ENCODE measurements at regions not wholly inside any gene's neighbourhood (a gene's known extent, or its start where the extent isn't known, plus 50 kb on each side); places are given as distances from the start of the nearest gene placed in this dataset.

- WGBS (ENCODE audit: low lambda C conversion rate, missing lambda C conversion rate) = 58% methylated on average over 7 of the region's 7 CpGs
- DNase-seq (ENCODE audit: low spot score) = peak; percentile 27
Measured at GRCh38 chr12:43277651-43278540, 274.1 kb downstream of the ADAMTS20 start.

GRCh38 chr12:43273467-43273866 is 278.5 kb downstream of the ADAMTS20 start:
- Histone ChIP-seq H3K4me3 (no peak overlapping the region), H3K27ac (no peak overlapping the region), H3K9me2 (replicated peaks; ENCODE audit: insufficient read depth) (no peaks in the 10 kb centered on the region), H3K4me1 (ENCODE audit: insufficient read depth) (peaks cover 20% of the 10 kb centered on the region), H4K20me1 (ENCODE audit: insufficient read depth, poor library complexity, severe bottlenecking) (no peaks in the 10 kb centered on the region), H3K36me3 (replicated peaks; ENCODE audit: insufficient read depth, low read depth) (no peaks in the 10 kb centered on the region), H3K79me2 (no peaks in the 10 kb centered on the region), H3K9me3 (ENCODE audit: low read depth) (no peaks in the 10 kb centered on the region), H3K4me2 (no peak overlapping the region), H2AFZ (no peak overlapping the region), H3K27me3 (no peaks in the 10 kb centered on the region)
- TF ChIP-seq EZH2phosphoT487 (IDR thresholded peaks at IDR 0.05; ENCODE audit: low read depth, severe bottlenecking, unreplicated experiment) (no peak), EZH2 (IDR thresholded peaks at IDR 0.05; ENCODE audit: borderline replicate concordance) (no peak), CTCF (IDR thresholded peaks at IDR 0.05; ENCODE audit: poor library complexity) (no peak)
- 56% methylated on average over 2 of the region's 2 CpGs for WGBS (ENCODE audit: low lambda C conversion rate, missing lambda C conversion rate)
- no peak for DNase-seq (ENCODE audit: low spot score)

More at GRCh38 chr12:43277651-43278540, 274.1 kb downstream of the ADAMTS20 start:
- H3K36me3 ChIP-seq (replicated peaks; ENCODE audit: insufficient read depth, low read depth) = no peaks in the 10 kb centered on the region
- H3K4me1 ChIP-seq (ENCODE audit: insufficient read depth) = peaks cover 14% of the 10 kb centered on the region
- no peaks in the 10 kb centered on the region for H4K20me1 ChIP-seq (ENCODE audit: insufficient read depth, poor library complexity, severe bottlenecking)
- H3K4me2 ChIP-seq = peak overlapping the region; percentile 6
- no peak overlapping the region for H3K4me3 ChIP-seq
- H3K9me2 ChIP-seq (replicated peaks; ENCODE audit: insufficient read depth) = no peaks in the 10 kb centered on the region
- no peaks in the 10 kb centered on the region for H3K27me3 ChIP-seq
- peak overlapping the region; percentile 31 for H3K27ac ChIP-seq
- H2AFZ ChIP-seq = no peak overlapping the region
- TF ChIP-seq CTCF (IDR thresholded peaks at IDR 0.05; ENCODE audit: poor library complexity) (no peak), EZH2 (IDR thresholded peaks at IDR 0.05; ENCODE audit: borderline replicate concordance) (no peak), EZH2phosphoT487 (IDR thresholded peaks at IDR 0.05; ENCODE audit: low read depth, severe bottlenecking, unreplicated experiment) (no peak)
- no peaks in the 10 kb centered on the region for H3K9me3 ChIP-seq (ENCODE audit: low read depth)
- no peaks in the 10 kb centered on the region for H3K79me2 ChIP-seq

- Histone ChIP-seq H3K9me2 (replicated peaks; ENCODE audit: insufficient read depth) (no peaks in the 10 kb centered on the region), H4K20me1 (ENCODE audit: insufficient read depth, poor library complexity, severe bottlenecking) (no peaks in the 10 kb centered on the region), H3K79me2 (no peaks in the 10 kb centered on the region), H3K27ac (peak overlapping the region; percentile 26), H3K4me3 (no peak overlapping the region), H2AFZ (no peak overlapping the region), H3K4me1 (ENCODE audit: insufficient read depth) (peaks cover 6% of the 10 kb centered on the region), H3K27me3 (no peaks in the 10 kb centered on the region), H3K36me3 (replicated peaks; ENCODE audit: insufficient read depth, low read depth) (no peaks in the 10 kb centered on the region), H3K9me3 (ENCODE audit: low read depth) (no peaks in the 10 kb centered on the region), H3K4me2 (peak overlapping the region; percentile 6)
- whole genome bisulfite sequencing (ENCODE audit: low lambda C conversion rate, missing lambda C conversion rate) = 75% methylated on average over 2 of the region's 2 CpGs
- no peak for DNase-seq (ENCODE audit: low spot score)
- TF ChIP-seq EZH2 (IDR thresholded peaks at IDR 0.05; ENCODE audit: borderline replicate concordance) (no peak), EZH2phosphoT487 (IDR thresholded peaks at IDR 0.05; ENCODE audit: low read depth, severe bottlenecking, unreplicated experiment) (no peak), CTCF (IDR thresholded peaks at IDR 0.05; ENCODE audit: poor library complexity) (no peak)
Measured at GRCh38 chr12:43271659-43272058, 280.3 kb downstream of the ADAMTS20 start.
